Activated T-cell treated with anti-CD3 and anti-CD28 coated beads, Interleukin-2, amount 50 U/mL, for 72 hours (primary cell): ENCODE measurements at regions not wholly inside any gene's neighbourhood (a gene's known extent, or its start where the extent isn't known, plus 50 kb on each side); places are given as distances from the start of the nearest gene placed in this dataset.

Experiments used
- ATAC-seq, 2 donors: fragments of 150-1000 bp; cut with Tn5 transposase; replicated peaks in 1 of 2; 2 replicates each; pipeline ENCODE4 v1.10.0; 2021; ENCODE audit warnings: moderate library complexity in 2 of 2, mild to moderate bottlenecking in 1 of 2
- DNase-seq, 2 donors: peaks; one replicate each; pipeline ENCODE4 v3.0.0; 2021 to 2022; ENCODE audit warnings: mixed read lengths in 1 of 2
- H3K27ac Mint-ChIP-seq: one replicate; pipeline ENCODE4 v1.8.0; 2022; ENCODE audit warnings: mild to moderate bottlenecking, moderate library complexity, mixed read lengths
- H3K27me3 Mint-ChIP-seq: one replicate; pipeline ENCODE4 v1.8.0; 2022; ENCODE audit warnings: low read depth, mixed read lengths
- H3K36me3 Mint-ChIP-seq, 2 donors: one replicate each; pipeline ENCODE4 v1.8.0; 2022; ENCODE audit warnings: mixed read lengths in 2 of 2, mild to moderate bottlenecking in 1 of 2; ENCODE audit not compliant: insufficient read depth in 2 of 2
- H3K4me1 Mint-ChIP-seq: one replicate; pipeline ENCODE4 v1.8.0; 2022; ENCODE audit warnings: low read depth, mixed read lengths
- H3K4me3 Mint-ChIP-seq, 2 donors: one replicate each; pipeline ENCODE4 v1.8.0; 2022; ENCODE audit warnings: mild to moderate bottlenecking in 2 of 2, mixed read lengths in 2 of 2, moderate library complexity in 2 of 2
- H3K9me3 Mint-ChIP-seq, 2 donors: one replicate each; pipeline ENCODE4 v1.8.0; 2022; ENCODE audit warnings: mixed read lengths in 2 of 2

DNA sequence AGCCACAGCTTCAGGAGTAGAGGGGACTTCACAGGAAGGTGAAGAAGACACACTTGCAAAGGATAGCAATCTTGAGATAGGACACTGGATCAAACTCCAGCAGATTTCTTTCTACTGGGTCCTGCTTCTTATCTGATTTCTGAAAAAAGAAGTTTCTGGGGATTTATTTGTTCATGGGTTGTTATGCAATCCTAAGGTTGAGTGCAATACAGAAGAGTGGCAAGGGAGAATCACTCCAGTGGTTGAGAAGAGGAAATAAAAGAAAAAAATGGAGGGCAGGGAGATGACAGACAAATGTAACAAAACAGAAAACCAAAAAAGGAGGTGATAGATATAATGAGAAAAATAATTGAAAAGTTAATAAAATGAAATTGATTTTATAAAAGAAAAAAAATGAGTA is 858.3 kb downstream of the TUSC7 start:
- H3K4me3 Mint-ChIP-seq = no peak overlapping the region
- H3K27ac Mint-ChIP-seq = no peak overlapping the region
- ATAC-seq (no peak), DNase-seq (no peak)
- no peaks in the 10 kb centered on the region for H3K4me1 Mint-ChIP-seq
- peaks cover 6 to 7% of the 10 kb centered on the region in 2 donors for H3K9me3 Mint-ChIP-seq
- H3K27me3 Mint-ChIP-seq = no peaks in the 10 kb centered on the region
- H3K36me3 Mint-ChIP-seq = no peaks in the 10 kb centered on the region

DNA sequence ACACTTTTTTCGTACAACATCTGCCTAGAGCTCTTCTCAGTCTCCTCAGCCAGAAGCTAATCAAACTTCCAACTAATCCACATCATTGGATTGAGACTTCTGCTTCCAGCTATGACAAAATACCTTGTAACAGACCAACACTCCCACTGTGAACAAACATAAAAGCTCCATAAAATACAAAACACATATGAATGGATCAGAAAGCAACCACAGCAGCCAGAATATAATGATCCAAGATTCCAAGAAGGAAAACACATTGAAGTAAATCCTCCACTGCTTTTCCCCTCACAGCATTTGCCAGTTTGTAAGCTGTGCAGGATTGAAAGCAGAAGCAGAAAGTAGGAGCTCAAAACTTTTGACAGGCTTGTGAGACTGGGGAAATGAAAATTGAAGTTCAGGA is 863.2 kb downstream of the TUSC7 start:
- Mint-ChIP-seq H3K36me3 (no peaks in the 10 kb centered on the region), H3K27ac (no peak overlapping the region), H3K4me1 (no peaks in the 10 kb centered on the region)

DNA sequence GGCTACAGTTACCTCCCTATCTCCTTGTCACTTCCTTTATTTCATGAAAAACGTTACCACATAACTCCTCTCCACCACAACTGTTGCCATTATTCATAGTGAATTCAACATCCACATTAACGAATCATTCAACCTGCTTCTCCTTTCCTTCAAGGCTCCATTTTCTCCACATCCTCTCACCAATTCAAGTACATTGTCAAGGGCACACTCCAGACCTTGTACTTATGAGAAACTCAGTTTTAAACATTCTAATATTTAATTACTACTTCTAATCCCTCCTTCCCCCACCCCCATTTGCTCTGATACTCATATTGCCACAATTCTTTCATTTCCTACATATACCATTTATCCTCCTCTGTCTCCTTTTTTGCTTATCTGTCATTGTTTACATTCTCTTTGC is 871.2 kb downstream of the TUSC7 start:
- H3K9me3 Mint-ChIP-seq = peaks cover 7% of the 10 kb centered on the region in 2 donors

More for the DNA sequence above, 863.2 kb downstream of the TUSC7 start:
- Mint-ChIP-seq H3K9me3 (peaks cover 5% of the 10 kb centered on the region in 2 donors), H3K4me3 (no peak overlapping the region), H3K27me3 (no peaks in the 10 kb centered on the region)
- DNase-seq (no peak), ATAC-seq (no peak)

DNA sequence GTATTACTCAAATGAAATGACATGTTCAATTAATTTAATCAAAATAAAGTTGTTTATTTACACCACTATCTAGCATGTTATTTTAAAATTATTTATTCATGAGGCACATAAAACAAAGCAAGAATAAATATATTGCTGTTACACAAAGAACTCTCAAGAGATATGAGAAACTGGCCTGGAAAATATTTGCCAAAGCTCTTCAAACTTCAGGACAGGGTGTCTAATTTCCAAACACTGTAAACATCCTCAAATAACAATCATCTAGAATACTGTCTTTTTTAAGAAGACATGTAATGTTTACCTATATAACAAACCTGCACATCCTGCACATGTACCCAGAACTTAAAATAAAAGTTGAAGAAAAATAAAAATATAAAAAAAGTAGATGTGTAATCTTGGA is 876.6 kb downstream of the TUSC7 start:
- ATAC-seq = no peak
- Mint-ChIP-seq H3K27me3 (no peaks in the 10 kb centered on the region), H3K9me3 (peaks cover 0 to 5% of the 10 kb centered on the region in 2 donors), H3K4me3 (no peak overlapping the region), H3K4me1 (no peaks in the 10 kb centered on the region), H3K27ac (no peak overlapping the region), H3K36me3 (no peaks in the 10 kb centered on the region)
- DNase-seq = no peak

More for the DNA sequence above, 871.2 kb downstream of the TUSC7 start:
- no peaks in the 10 kb centered on the region for H3K36me3 Mint-ChIP-seq
- no peak overlapping the region for H3K4me3 Mint-ChIP-seq
- no peak for ATAC-seq
- no peaks in the 10 kb centered on the region for H3K27me3 Mint-ChIP-seq
- H3K4me1 Mint-ChIP-seq = no peaks in the 10 kb centered on the region
- H3K27ac Mint-ChIP-seq = no peak overlapping the region
- no peak for DNase-seq

DNA sequence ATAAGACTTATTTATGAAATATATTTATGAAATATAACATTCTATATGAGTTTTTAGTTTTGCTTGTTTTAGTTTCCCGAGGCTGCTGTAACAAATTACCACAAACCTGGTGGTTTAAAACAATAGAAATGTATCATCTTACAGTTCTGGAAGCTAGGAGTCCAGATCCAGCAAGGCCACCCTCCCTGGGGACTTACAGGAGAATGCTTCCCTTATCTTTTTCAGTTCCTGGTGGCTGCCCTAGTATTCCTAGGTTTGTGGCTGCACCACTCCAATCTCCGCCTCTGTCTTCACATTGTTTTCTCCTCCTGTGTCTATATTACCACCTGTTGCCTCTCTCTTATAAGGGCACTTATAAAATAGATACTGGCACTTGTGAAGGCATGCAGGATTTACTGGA is 877.8 kb downstream of the TUSC7 start:
- no peak overlapping the region for H3K27ac Mint-ChIP-seq
- DNase-seq = no peak
- ATAC-seq = no peak
- H3K4me1 Mint-ChIP-seq = no peaks in the 10 kb centered on the region
- H3K9me3 Mint-ChIP-seq = peaks cover 0 to 5% of the 10 kb centered on the region in 2 donors
- no peak overlapping the region for H3K4me3 Mint-ChIP-seq
- H3K27me3 Mint-ChIP-seq = no peaks in the 10 kb centered on the region
- H3K36me3 Mint-ChIP-seq = no peaks in the 10 kb centered on the region

DNA sequence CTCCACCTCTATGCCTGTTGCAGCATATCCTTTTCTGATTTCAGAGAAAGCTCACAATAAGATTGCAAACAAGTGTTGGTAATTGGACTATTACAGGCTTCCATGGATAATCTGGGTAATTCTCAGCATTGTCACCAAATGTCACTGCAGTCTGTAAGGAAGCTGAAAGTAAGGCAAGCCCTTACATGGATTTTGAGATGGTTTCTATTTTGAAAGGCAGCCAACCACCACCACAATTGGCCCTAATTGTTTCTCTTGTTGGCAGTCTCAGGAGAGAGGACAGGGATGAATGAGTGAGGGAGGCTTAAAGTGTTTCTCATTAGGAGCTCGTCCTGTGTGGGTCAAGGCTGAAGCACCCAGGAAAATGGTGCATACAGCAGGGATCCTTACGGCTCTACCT is 879.9 kb downstream of the TUSC7 start:
- no peak overlapping the region for H3K27ac Mint-ChIP-seq
- H3K36me3 Mint-ChIP-seq = peaks cover 0 to 2% of the 10 kb centered on the region in 2 donors
- H3K9me3 Mint-ChIP-seq = peaks cover 2 to 4% of the 10 kb centered on the region in 2 donors

DNA sequence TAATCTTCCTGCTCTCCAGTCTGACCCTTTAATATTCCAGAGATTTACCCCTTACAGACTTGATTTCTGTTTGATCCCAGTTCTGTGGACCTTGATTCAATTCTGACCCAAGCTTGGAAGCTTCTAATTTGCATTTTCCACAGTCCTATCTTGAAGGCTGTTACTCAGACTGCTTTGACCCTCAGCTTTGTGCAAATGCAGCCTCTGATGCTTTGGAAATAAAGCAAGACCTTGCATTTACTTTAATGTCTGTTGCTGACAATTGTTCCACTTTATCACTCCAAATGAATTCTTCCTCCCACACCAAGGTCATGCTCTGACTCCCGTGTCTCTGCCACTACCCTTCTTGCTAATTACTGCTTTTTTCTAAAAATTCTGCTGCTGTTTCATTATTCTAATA is 886.0 kb downstream of the TUSC7 start:
- H3K36me3 Mint-ChIP-seq = peaks cover 0 to 2% of the 10 kb centered on the region in 2 donors
- ATAC-seq = no peak
- no peak overlapping the region for H3K27ac Mint-ChIP-seq
- H3K9me3 Mint-ChIP-seq = peaks cover 4 to 9% of the 10 kb centered on the region in 2 donors
- H3K27me3 Mint-ChIP-seq = no peaks in the 10 kb centered on the region
- DNase-seq = no peak
- H3K4me1 Mint-ChIP-seq = no peaks in the 10 kb centered on the region
- no peak overlapping the region for H3K4me3 Mint-ChIP-seq

More for the DNA sequence above, 879.9 kb downstream of the TUSC7 start:
- H3K4me1 Mint-ChIP-seq = no peaks in the 10 kb centered on the region
- no peak overlapping the region for H3K4me3 Mint-ChIP-seq
- ATAC-seq (no peak), DNase-seq (no peak)
- H3K27me3 Mint-ChIP-seq = no peaks in the 10 kb centered on the region

DNA sequence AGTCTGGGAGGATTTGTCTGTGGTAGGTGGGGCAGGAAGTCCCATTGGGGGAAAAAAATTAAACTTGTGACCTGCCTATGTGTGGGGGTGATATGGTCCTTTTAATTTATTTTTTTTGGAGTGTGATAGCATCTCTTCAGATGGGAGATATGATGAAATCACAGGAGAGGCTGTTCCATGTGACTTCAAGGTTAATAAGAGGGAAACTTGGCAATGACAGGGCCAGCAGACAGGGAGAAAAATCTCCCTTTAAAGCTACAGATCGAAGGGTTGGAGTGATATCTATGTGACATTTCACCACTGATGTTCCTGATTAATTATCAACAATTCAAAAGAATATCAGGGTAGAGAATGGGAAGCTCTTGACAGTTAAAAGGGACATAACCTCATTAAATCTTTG is 886.9 kb downstream of the TUSC7 start:
- DNase-seq = no peak
- H3K4me3 Mint-ChIP-seq = no peak overlapping the region
- H3K9me3 Mint-ChIP-seq = peaks cover 4 to 9% of the 10 kb centered on the region in 2 donors
- no peaks in the 10 kb centered on the region for H3K4me1 Mint-ChIP-seq
- ATAC-seq = no peak
- H3K27ac Mint-ChIP-seq = no peak overlapping the region
- no peaks in the 10 kb centered on the region for H3K27me3 Mint-ChIP-seq
- H3K36me3 Mint-ChIP-seq = peaks cover 0 to 2% of the 10 kb centered on the region in 2 donors

DNA sequence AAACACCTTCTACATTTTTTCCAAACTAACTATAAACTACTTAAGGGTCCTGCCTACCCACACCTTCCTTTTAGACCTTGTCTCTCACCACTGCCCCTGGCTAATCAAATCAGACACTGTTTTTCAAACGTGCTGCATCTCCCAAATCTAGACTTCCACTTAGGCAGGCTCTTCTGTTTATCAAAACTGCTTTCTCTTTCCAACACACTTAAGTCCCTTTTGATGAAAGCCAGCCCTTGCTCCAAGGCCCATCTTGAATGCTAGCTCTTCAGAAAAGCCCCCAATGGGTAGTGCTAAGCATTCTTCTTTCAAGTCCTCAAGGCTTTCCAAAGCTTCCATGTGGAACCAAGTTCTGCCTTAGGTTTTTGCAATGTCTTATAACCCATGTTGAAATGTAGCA is 888.3 kb downstream of the TUSC7 start:
- H3K4me3 Mint-ChIP-seq = no peak overlapping the region
- H3K9me3 Mint-ChIP-seq = peaks cover 4 to 9% of the 10 kb centered on the region in 2 donors
- H3K27me3 Mint-ChIP-seq = no peaks in the 10 kb centered on the region
- no peak for DNase-seq
- peaks cover 0 to 2% of the 10 kb centered on the region in 2 donors for H3K36me3 Mint-ChIP-seq
- no peak overlapping the region for H3K27ac Mint-ChIP-seq
- no peak for ATAC-seq
- H3K4me1 Mint-ChIP-seq = no peaks in the 10 kb centered on the region

DNA sequence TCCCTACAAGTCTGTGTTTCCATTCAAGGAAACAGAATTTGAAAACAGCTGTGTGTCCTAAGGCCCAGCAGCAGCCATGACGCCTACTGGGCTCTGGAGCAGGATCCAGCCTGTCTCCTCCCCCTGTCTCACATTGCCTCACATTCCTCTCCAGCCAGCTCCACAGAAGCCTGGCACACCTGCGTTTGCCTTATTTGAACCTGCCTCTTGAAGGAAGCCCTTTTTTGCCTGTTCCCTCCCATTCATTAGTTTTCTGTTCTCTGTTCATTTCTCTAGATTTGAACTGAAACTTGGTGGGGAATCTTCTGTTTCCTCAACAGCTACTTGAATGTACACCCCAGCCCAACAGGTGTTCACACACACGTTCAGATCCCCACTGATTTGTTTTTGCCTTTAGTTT is 890.5 kb downstream of the TUSC7 start:
- ATAC-seq (no peak), DNase-seq (no peak)
- Mint-ChIP-seq H3K4me1 (no peaks in the 10 kb centered on the region), H3K9me3 (peaks cover 1 to 7% of the 10 kb centered on the region in 2 donors), H3K36me3 (no peaks in the 10 kb centered on the region), H3K4me3 (no peak overlapping the region), H3K27me3 (no peaks in the 10 kb centered on the region), H3K27ac (no peak overlapping the region)

DNA sequence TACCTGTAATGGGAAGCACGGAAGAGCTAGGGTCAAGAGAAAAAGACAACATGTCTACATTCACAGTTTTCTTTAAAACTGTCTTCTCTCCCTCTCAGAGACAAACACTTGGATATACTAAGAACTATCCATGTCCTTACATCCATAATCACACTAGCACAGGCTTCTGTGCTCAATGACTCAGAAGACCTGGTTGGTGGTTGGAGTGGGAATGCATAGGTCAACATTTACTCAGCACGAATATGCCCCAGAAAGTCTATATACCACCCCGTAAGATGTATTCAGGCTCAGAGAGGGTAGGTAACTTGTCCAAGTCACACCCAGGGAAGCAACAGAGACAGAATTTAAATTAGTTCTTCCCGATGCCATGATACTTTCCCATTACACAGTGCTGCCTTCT is 891.1 kb downstream of the TUSC7 start:
- no peak overlapping the region for H3K27ac Mint-ChIP-seq
- H3K4me1 Mint-ChIP-seq = no peaks in the 10 kb centered on the region
- no peak overlapping the region for H3K4me3 Mint-ChIP-seq
- no peak for DNase-seq
- H3K9me3 Mint-ChIP-seq = peaks cover 0 to 7% of the 10 kb centered on the region in 2 donors
- ATAC-seq = no peak
- H3K36me3 Mint-ChIP-seq = no peaks in the 10 kb centered on the region
- H3K27me3 Mint-ChIP-seq = no peaks in the 10 kb centered on the region

DNA sequence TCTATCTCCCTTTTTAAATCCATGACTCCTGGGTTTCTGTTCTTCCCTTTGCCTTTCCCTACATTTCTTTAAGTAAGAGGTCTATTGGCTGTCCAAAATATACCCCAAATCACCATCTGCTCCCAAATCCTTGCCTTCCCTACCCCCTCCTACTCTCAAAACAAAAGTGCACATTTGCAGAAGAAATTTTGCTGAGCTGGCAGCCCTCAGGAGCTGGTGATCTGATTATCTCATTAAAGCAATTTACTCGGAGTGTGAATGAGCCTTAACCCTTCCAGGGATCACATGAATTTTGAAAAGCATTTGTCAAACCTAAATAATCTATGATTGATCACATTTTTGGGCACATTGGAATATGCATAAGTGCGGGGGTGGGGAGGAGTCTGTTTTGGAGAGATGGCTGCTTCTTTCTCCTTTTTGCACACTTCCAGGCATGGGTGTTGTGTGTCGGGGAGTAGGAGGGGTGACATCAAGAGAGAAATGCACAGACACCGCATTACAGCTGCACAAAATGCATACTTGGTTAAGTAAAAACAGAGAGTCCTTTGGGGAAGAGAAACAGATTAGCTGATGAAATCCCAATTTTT is 892.6 kb downstream of the TUSC7 start:
- DNase-seq (no peak), ATAC-seq (no peak)
- Mint-ChIP-seq H3K4me3 (no peak overlapping the region), H3K4me1 (no peaks in the 10 kb centered on the region), H3K27ac (no peak overlapping the region), H3K27me3 (no peaks in the 10 kb centered on the region), H3K9me3 (peaks cover 0 to 6% of the 10 kb centered on the region in 2 donors), H3K36me3 (no peaks in the 10 kb centered on the region)

DNA sequence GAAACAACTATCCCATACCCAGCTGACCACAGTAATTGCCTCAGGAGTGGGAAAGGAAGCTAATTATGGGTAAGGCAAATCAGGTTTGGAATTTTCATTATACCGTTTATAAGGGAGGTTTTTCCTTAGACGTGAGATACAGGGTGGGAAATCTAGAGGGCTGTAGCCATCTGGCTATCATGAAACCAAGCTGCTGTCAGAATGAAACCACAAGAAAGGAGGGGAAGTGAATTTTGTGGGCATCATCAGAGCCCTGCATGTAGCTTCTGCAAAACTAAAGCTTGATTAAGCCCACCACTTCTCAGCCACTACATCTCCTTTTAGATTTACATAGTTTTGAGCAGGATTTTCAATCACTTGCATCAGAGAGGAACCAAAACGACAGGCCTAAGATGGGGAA is 893.5 kb downstream of the TUSC7 start:
- H3K4me1 Mint-ChIP-seq = no peaks in the 10 kb centered on the region
- H3K27ac Mint-ChIP-seq = no peak overlapping the region
- DNase-seq (no peak), ATAC-seq (no peak)
- peaks cover 0 to 5% of the 10 kb centered on the region in 2 donors for H3K9me3 Mint-ChIP-seq
- H3K36me3 Mint-ChIP-seq = no peaks in the 10 kb centered on the region
- no peaks in the 10 kb centered on the region for H3K27me3 Mint-ChIP-seq
- no peak overlapping the region for H3K4me3 Mint-ChIP-seq

DNA sequence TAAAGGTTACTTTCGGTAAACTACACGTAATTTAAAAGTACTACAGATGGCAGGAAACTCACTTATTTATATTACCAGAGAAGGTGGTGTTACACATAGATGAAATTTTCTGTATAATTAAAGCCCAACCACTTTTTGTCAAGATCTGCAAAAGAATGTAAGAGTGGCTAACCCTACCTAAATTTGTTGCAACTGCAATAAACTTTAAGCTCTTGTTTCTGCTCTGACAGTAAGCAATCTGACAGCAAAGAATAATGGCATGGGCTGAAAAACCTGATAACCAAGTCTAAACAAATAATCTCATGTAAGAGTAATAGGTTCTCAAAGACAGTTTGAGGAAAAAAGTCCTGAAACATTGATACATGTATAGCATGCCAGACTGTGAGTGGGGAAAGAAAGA is 897.3 kb downstream of the TUSC7 start:
- Mint-ChIP-seq H3K27ac (no peak overlapping the region), H3K36me3 (no peaks in the 10 kb centered on the region), H3K4me1 (no peaks in the 10 kb centered on the region), H3K9me3 (peaks cover 4 to 6% of the 10 kb centered on the region in 2 donors), H3K4me3 (no peak overlapping the region), H3K27me3 (no peaks in the 10 kb centered on the region)
- DNase-seq (no peak), ATAC-seq (no peak)
